Ecto neural progenitor cell (in vitro differentiated cells): ENCODE measurements at regions not wholly inside any gene's neighbourhood (a gene's known extent, or its start where the extent isn't known, plus 50 kb on each side); places are given as distances from the start of the nearest gene placed in this dataset.
"Not testable (repeated sequence)": the region's sequence is repeated elsewhere in the genome, so short reads cannot be mapped to it uniquely, and the experiment has no call there.

Source experiments
- DNase-seq: peaks from one replicate; pipeline ENCODE4 v3.0.0-alpha.2; 2018; ENCODE audit warnings: low spot score

DNA sequence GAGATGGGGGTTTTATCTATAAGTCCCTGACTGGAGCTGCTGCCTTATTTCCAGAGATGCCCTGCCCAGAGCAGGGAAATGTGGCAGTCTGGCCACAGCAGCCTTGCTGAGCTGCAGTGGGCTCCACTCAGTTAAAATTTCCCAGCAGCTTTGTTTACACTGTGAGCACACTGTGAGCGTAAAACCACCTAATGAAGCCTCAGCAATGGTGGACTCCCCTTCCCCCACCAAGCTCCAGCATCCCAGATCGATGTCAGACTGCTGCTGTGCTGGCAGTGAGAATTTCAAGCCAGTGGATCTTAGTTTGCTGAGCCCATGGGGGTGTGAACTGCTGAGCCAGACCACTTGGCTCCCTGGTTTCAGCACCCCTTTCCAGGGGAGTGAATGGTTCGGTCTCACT, 208.7 kb upstream of the RAI14 start:
- no peak for DNase-seq

DNA sequence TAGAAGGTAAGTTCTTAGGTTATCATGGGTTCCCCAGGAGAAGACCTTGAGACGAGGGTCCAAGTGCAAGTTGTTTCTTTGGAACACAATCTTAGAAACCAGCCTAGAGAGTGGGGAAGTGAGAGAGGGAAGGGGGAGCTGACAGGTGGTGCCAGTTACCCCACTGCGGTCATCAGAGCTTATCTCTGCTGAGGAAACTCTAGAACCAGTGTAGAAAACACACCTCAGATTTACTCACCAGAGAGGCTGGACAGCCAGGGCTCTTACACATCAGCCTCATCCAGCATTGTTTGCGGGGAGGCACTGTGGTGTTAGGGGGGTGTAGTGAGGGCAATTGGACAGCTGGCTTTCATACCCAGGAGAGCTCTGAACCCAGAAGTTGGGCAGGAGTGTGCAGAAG, 206.5 kb upstream of the RAI14 start:
- no peak for DNase-seq

DNA sequence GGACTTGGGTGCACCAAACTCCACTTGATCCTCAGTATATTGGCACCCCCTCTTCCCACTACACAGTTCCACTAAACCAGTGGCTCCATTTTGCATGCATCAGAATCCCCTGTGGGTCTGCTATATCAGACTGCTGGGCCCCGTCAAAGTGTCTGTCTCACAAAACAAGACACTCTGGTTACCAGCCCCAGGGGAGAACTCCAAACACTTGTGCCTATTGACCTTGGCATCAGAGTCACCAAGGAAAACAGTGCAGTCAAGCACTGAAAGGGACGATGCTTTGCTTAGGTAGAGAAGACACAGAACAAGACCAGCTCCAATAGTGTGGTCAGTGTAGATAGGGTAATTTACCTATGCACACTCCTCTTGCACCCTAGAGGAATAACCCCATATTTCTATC, 205.8 kb upstream of the RAI14 start:
- DNase-seq: no peak

DNA sequence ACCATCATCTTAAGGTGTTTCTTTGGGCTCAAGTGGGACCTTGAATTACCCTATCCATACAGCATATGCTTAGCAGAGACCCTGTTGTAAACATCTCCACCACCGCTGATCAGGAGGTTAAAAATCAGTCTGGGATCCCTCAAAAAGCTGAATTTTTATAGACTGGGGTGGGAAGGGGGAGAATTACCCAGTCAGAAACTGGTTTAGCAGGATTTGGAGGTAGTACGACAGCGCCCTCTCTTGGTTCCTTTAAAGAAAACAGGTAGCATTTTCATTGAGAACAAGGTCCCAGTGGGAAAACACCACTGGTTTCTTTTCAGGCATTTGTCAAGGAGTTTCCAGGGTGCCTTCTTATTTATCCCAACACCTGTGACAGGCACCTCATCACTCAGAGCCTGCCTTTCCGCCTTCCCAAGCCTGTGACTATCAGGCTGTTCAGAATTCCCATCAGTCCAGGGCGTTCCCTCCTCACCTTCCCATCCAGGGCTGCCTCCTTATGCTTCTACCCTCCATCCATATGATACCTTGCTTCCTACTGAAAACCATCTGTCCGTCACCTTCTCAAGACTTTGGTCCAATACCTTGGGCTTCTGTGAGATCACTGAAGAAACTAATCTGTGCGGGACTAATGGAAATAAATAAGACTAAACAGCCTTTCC, 203.8 kb upstream of the RAI14 start:
- no peak for DNase-seq

DNA sequence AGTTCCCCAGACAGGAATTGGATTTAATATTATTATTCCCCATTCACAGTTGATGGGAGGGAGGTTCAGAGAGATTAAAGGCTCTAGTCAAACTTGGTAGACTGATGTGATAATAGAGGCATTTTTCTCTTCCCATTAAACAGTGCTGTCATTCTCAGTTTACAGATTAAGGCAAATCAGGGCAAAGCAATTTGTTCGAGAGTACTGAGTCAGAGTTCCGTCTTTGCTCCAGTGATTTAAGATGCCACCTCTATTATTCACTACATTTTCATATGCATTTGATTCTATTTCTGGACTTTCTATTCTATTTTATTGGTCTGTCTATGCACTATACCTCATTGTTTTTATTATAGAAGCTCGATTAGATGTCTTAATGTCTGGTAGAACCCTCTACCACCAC, 201.0 kb upstream of the RAI14 start:
- no peak for DNase-seq

DNA sequence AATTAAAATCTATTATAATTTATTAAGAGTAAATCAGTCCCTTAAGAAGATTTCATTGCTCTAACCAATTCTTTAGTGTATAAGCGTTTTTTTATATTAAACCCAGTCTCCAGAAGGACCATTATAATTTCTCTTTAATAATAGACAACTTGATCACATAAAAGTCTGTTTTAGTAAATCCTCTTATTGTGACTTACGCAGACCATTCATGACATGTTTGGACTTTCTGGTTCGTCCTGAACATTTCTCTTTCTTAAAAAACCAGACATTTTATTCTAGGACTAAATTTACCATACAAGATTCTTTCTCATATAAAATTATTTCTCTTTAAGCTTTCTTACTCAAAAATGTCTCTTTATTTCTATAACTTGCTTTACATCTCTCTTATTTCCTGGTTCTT, 196.2 kb upstream of the RAI14 start:
- DNase-seq: no peak

DNA sequence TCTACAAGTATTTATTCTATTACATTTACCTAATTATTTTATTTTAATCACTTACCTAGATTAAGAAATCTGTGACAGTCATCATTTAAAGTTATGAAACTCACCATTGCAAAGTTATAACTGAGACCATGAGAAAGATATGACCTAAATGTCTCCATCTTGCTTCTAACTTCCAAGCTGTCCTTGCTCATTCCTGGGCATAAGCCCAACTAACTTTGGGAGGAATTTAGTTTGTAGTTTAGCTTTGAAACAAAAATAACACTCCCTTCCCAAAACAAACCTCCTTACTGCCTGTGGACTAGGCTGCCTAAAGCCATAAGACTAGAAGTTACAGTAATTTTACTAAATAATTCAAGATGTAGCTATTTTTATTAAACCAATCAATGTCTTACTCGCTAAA, 195.6 kb upstream of the RAI14 start:
- no peak for DNase-seq

DNA sequence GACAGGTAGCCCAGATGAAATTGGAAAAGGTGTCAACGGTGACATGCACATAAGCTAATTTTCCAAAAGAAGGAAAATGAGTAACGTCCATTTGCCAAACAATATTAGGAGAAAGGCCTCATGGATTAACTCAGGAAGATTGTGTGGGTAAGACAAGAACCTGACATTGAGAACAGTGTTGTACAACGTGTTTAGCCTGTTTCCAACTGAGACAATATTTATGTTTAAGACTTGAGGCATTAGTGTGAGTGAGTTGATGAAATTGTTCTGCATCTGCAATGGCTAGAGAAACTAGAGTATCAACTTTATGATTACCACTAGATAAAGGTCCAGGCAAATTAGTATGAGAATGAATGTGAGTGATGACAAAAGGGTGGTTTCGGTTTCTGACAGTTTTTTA, 191.3 kb upstream of the RAI14 start:
- no peak for DNase-seq

DNA sequence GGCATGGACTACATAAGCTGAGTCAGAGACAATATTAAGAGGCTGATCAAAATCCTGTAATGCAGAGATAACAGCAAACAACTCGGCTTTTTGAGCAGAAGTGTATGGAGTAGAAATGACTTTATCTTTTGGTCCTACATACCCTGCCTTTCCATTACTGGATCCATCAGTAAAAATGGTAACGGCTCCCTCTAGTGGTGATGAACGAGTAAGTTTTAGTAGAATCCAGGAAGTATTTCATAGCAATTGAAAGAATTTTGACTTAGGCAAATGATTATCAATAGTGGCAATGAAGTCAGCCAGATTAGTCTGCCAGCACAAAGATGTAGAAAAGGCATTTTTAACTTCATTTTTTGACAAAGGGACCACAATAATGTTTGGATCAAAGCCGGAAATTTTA, 190.8 kb upstream of the RAI14 start:
- DNase-seq: not testable (repeated sequence)

DNA sequence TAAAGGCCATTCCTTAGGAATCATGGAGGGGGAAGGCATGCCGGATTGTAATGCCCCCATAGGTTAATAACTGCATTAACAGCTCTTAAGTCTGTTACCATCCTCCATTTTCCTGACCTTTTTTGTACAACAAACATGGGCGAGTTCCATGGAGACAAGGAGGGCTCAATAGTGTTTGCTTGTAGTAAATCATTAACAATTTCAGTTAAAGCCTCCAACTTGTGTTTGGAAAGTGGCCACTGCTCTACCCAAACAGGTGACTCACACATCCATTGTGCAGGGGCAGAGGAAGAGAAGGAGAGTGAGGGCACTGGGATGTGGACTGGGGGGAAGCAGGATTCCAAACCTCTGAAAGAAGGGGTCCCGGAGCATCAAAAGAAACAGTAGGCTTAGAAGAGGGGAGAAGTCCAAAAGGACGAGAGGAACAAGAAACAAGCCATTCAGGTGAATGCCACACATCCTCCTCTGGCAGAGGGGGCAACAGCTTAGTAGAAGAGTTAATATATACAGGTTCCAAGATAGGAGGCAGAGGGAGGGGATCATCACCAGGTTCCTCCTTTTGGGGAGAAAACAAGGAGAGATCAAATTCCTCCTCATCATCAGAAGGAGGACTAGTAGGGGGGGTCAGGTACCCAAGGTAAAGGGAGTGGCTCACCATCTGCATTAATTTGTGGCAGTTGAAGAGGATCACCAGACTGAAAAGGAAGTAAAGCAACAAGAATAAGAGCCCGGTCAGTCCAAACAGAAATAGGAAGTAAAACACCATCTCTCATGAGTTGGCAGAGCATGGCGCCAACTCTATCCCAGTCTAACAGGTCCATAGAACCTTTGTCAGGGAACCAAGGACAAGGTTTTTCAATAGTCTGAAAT, 189.4 kb upstream of the RAI14 start:
- DNase-seq: not testable (repeated sequence)

DNA sequence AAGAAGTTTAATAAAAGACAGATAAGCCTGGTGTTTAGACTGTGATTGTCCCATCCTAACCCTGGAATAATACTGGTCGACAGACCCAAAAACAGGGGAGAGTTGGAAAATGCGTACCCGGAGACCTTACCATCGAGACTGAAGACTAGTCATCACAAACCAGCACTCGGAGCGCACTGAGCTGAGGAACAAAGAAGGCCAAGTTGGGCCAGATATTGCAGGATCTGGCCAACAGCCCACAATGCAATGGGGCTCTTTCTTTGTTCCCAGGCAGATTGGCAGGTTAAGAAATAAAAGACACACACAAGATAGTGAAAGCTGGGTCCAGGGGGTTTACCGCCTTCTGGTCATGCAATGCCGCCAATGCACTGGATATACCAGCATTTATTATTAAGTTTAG, 188.7 kb upstream of the RAI14 start:
- no peak for DNase-seq

DNA sequence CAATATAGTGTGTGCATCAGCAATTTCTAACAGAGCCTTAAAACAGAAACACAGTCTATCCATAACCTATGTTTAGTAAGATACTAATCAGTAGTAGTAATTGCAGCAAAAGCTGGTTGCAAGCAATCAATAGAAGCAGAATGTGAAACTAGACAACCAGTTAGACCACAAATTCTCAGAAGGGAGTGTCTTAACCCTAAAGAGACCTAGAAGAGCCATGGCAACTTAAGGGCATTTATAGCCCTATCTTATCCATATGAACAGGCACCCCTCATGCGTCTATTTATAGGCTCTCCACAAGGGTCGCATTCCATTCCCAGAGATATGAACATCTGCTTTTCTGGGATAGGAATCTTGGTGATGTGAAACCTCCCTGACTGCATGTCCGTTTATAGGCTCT, 188.1 kb upstream of the RAI14 start:
- not testable (repeated sequence) for DNase-seq

DNA sequence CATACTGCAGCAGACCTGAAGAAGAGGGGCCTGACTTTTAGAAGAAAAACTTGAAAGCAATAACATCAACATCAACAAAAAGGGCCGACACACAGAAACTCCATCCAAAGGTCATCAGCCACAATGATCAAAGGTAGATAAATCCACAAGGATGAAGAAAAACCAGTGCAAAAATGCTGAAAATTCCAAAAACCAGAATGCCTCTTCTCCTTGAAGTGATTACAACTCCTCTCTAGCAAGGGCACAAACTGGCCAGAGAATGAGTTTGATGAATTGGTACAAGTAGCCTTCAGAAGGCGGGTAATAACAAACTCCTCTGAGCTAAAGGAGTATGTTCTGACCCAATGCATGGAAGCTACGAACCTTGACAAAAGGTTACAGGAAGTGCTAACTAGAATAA, 186.2 kb upstream of the RAI14 start:
- no peak for DNase-seq

DNA sequence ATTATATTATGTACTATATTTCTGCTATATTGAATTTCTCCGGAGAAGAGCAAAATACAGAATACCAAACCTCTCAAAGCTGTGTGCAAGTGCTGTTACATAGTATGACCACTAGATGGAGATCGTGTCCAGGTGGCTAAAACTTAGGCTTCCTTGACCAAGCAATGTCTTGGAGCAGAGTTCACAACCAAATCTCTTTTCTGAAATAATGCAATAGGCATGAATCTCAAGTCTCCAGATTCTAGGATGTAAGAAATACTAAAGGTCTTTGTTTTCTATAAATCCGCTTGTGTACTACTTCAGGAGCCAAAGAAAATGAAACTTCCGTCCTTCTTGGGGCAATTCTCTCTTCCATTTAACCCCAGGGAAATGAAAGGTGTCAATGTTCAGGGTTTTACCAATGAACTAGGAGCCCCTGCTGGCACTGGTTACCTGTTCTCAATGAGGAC, 181.5 kb upstream of the RAI14 start:
- no peak for DNase-seq

DNA sequence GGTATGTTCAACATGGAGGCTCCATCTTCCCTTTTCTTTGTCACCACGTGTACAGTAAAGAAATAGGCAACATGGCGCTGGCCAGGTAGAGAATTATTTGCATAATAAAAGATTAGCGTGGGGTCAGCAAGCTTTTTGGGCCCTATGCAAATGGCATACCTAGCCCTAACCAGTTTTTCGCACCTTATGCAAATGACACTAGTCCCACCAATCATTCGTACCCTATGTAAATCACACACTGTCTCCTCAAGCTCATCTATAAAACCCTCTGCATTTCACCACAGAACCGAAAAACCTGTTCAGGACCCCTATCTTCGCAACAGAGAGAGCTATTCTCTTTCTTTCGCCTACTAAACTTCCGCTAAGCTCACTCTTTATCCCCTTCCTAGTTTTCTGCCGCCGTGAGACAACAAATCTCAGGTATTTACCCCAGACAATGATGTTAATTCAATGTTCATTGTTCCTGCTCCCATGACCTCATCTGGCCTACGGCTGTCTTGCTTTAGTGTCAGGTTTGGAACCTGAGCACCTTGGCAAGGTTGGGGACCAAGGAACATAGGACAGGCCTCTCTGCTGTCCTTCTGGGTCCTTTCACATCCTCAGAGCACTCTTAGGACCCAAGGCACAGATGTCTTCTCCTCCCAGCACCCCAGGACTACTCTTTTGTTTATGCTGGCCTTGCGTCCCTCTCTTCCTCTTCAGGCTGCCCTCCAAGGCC, 180.7 kb upstream of the RAI14 start:
- DNase-seq: no peak

DNA sequence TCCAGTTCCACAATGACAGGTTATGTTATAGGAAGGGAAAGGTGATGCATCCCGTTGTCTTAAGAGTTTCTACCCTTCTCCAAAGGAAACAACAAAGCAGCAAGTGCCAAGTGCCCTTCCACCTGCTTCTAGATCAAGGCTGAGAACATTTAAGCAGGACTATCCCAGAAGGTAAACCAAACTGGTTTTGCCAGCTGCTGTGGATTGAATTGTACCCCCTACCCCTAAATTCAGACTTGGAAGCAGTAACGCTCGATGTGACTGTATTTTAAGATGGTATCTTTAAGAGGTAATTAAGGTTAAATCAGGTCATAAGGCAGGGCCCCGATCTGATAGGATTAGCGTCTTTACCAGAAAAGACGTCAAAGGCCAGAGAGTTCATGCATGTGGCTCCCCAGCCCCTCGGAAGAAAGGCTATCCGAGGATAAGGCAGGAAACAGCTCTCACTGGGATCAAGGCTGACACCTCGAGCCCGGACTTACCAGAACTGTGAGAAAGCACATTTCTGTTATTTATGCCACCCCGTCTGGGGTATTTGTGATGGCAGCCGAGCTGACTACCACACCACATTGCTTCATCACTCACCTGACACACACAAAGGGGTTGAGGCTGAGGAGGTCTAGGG, 179.1 kb upstream of the RAI14 start:
- no peak for DNase-seq

DNA sequence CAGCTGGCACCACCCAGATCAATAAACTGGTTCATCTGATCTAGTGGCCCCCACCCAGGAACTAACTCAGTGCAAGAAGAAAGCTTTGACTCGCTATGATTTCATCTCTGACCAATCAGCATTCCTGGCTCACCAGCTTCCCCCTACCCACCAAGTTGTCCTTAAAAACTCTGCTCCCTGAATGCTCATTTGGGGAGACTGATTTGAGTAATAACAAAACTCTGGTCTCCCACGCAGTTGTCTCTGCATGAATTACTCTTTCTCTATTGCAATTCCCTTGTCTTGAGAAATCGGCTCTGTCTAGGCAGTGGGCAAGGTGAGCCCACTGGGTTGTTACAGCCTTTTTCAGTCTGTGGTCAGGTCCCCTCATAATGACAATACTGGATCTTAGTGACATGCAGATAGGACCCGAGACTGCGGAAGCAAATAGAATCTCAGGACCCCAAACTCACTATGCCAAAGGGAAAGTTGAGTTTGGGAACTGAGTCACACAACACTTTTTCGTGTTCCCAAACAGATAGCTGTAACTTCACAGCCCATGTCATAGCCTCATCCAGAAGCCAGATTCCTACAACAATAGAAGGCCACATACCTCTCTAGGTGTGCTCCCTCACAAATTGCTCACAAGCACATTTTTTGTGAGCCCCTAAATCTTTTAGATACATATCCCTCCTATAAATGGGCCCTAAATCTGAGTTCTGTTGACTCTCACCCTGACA, 175.2 kb upstream of the RAI14 start:
- DNase-seq: no peak

DNA sequence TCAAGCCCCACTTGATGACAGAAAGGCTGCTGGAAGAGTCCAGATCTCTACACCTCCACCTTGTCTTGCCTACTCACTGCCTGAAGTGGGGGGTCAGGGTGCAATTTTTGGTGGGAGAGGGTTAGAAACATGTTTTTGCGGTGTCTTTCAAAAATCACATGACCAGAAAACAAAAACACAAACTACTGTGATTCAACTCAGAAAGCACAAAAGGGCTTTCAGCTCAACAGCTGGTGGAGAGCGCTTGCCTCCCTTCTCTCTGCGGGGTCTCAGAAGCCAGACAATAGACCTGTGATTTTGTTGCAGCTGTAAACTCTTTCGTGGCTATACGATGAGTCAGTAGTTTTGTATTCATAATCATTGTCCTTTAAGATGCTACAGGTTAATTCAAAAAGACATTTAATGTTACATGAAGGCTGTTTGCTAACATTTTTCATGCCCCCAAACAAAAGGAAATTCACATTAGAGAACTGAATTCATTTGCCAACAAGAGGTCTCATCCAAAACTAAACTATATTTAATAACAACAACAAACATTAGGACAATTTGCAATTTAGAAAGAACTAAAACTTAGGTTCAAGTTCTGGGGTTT, 172.6 kb upstream of the RAI14 start:
- no peak for DNase-seq

DNA sequence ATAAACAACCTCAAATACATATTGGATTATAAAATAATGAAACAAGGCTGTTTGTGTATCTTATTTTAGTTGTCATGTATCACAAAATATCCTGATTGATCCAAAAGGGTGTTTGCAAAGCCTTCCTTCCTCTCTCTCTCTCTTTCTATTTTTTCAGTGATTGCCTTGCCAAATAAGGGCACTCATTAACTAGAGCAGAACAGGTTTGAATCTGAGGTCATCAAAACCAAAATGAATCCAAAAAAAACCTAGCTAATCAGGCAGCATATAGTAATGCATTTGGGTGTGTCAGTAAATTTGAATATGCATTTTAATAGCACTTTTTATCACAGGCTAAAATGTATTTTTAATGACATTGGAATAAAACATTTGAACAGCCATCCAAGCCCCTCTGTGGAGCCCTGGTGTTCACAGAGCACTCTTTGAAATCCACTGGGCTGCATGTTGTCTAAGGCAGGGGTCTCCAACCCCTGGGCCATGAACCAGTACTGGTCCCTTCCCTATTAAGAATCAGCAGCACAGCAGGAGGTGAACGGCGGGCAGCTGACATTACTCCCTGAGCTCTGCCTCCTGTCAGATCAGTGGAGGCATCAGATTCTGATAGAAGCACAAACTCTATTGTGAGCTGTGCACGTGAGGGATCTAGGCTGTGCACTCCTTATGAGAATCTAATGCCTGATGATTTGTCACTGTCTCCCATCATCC, 171.8 kb upstream of the RAI14 start:
- DNase-seq: no peak

DNA sequence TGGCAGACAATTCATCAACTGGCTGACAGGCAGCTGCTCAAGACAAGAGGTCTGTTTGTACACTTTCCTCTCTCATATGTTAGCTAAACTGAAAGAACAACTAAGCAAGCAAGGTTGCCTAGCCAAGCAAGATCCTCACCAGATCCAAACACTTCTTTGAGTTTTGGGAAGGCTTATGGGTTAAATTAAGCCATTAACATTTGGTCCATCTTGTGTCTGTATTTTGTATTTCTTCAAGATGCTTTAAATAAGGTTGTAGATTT, 170.4 kb upstream of the RAI14 start:
- DNase-seq: no peak
